ENCODE measurements at regions not wholly inside any gene's neighbourhood (a gene's known extent, or its start where the extent isn't known, plus 50 kb on each side); places are given as distances from the start of the nearest gene placed in this dataset.

GRCh38 chr17:33973491-33973890 lies 281.6 kb upstream of the CCL2 start:
- Histone ChIP-seq H3K4me3 (ENCODE audit: insufficient read depth, low read depth, low read length) (no peak overlapping the region), H3K4me1 (ENCODE audit: control insufficient read depth, insufficient read depth, low read length) (no peaks in the 10 kb centered on the region), H3K9me3 (ENCODE audit: control insufficient read depth, low read length) (no peaks in the 10 kb centered on the region), H3K36me3 (ENCODE audit: control insufficient read depth, insufficient read depth, low read length) (no peaks in the 10 kb centered on the region), H3K27me3 (ENCODE audit: control insufficient read depth, insufficient read depth, low read length, poor library complexity, severe bottlenecking) (no peaks in the 10 kb centered on the region), H3K27ac (ENCODE audit: insufficient read depth, low read depth, low read length, poor library complexity, severe bottlenecking) (no peak overlapping the region)
- WGBS, 2 experiments: 89 to 94% methylated on average over 5 of the region's 5 CpGs

DNA sequence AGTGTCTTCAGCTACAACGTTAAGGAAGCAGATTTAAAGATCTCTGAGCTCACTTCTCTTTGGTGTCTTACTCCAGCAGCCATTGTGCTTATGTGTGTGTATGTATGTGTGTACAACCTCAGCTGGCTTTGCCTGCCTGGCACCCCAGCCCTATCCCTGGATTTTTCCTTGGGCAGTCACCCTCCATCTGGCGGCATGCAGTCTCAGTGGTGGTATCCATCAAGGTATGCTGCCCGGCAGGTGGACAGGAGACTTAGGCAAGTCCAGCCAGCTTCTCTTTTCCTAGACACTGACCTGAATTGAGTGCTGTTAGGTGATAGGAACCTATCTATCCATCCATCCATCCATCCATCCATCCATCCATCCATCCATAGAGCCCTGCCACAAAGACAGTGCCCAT lies 280.8 kb upstream of the CCL2 start:
- no peak overlapping the region for H3K4me3 ChIP-seq (ENCODE audit: insufficient read depth, low read depth, low read length)
- 87 to 92% methylated on average over 3 of the region's 3 CpGs for WGBS, 2 experiments
- no peaks in the 10 kb centered on the region for H3K9me3 ChIP-seq (ENCODE audit: control insufficient read depth, low read length)
- H3K27me3 ChIP-seq (ENCODE audit: control insufficient read depth, insufficient read depth, low read length, poor library complexity, severe bottlenecking): no peaks in the 10 kb centered on the region
- H3K27ac ChIP-seq (ENCODE audit: insufficient read depth, low read depth, low read length, poor library complexity, severe bottlenecking): no peak overlapping the region
- no peaks in the 10 kb centered on the region for H3K36me3 ChIP-seq (ENCODE audit: control insufficient read depth, insufficient read depth, low read length)
- H3K4me1 ChIP-seq (ENCODE audit: control insufficient read depth, insufficient read depth, low read length): no peaks in the 10 kb centered on the region

DNA sequence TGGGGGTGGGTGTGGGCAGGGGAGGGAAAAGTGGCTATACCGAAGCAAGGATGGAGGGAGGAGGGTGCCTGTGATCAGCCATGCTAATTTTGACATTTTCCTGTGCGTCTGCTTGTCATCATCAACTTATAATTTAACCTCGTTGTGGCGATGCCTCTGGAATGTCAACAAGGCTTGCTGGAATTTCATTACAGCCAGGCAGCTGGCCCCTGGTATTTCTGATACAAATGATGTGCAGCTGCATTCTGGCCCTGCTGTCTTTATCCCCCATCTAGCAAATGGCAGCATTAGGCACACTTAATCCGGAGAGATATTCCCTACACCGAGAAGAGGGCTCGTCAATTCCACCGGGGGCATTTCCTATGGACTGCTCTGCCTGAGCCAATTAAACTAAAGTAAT lies 278.3 kb upstream of the CCL2 start:
- no peak overlapping the region for H3K27ac ChIP-seq (ENCODE audit: insufficient read depth, low read depth, low read length, poor library complexity, severe bottlenecking)
- H3K27me3 ChIP-seq (ENCODE audit: control insufficient read depth, insufficient read depth, low read length, poor library complexity, severe bottlenecking): no peaks in the 10 kb centered on the region
- H3K9me3 ChIP-seq (ENCODE audit: control insufficient read depth, low read length): no peaks in the 10 kb centered on the region
- H3K36me3 ChIP-seq (ENCODE audit: control insufficient read depth, insufficient read depth, low read length): no peaks in the 10 kb centered on the region
- WGBS, 2 experiments: 92 to 95% methylated on average over 8 of the region's 8 CpGs
- H3K4me3 ChIP-seq (ENCODE audit: insufficient read depth, low read depth, low read length): no peak overlapping the region
- H3K4me1 ChIP-seq (ENCODE audit: control insufficient read depth, insufficient read depth, low read length): no peaks in the 10 kb centered on the region

GRCh38 chr17:33977729-33978514 lies 277.2 kb upstream of the CCL2 start:
- H3K27me3 ChIP-seq (ENCODE audit: control insufficient read depth, insufficient read depth, low read length, poor library complexity, severe bottlenecking): no peaks in the 10 kb centered on the region

DNA sequence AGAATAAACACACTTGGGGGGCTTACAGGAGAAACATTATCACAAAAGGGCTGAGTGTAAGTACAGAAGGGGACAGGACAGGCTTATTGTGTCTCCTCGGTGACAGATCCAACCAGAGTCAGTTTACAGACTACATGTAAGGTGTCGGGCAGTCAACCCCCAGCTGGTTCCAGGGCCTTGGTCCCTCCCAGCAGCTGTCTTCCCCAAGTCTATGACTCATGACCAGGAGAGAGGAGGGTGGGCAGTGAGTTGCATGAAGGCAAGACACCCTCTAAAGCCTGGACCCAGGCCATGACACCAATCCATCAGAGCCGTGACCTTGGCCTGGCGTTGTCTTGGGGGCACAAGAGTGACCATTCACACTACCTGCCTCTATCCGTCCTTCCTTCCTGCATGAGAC lies 276.2 kb upstream of the CCL2 start:
- Histone ChIP-seq H3K36me3 (ENCODE audit: control insufficient read depth, insufficient read depth, low read length) (no peaks in the 10 kb centered on the region), H3K4me3 (ENCODE audit: insufficient read depth, low read depth, low read length) (no peak overlapping the region), H3K4me1 (ENCODE audit: control insufficient read depth, insufficient read depth, low read length) (no peaks in the 10 kb centered on the region), H3K27ac (ENCODE audit: insufficient read depth, low read depth, low read length, poor library complexity, severe bottlenecking) (no peak overlapping the region), H3K9me3 (ENCODE audit: control insufficient read depth, low read length) (no peaks in the 10 kb centered on the region), H3K27me3 (ENCODE audit: control insufficient read depth, insufficient read depth, low read length, poor library complexity, severe bottlenecking) (no peaks in the 10 kb centered on the region)
- 91 to 92% methylated on average over 5 of the region's 5 CpGs for WGBS, 2 experiments

More at GRCh38 chr17:33977729-33978514, 277.2 kb upstream of the CCL2 start:
- 86 to 88% methylated on average over 10 of the region's 10 CpGs for WGBS, 2 experiments
- Histone ChIP-seq H3K36me3 (ENCODE audit: control insufficient read depth, insufficient read depth, low read length) (no peaks in the 10 kb centered on the region), H3K9me3 (ENCODE audit: control insufficient read depth, low read length) (no peaks in the 10 kb centered on the region), H3K27ac (ENCODE audit: insufficient read depth, low read depth, low read length, poor library complexity, severe bottlenecking) (no peak overlapping the region), H3K4me3 (ENCODE audit: insufficient read depth, low read depth, low read length) (no peak overlapping the region), H3K4me1 (ENCODE audit: control insufficient read depth, insufficient read depth, low read length) (no peaks in the 10 kb centered on the region)

- Histone ChIP-seq H3K9me3 (ENCODE audit: control insufficient read depth, low read length) (no peaks in the 10 kb centered on the region), H3K36me3 (ENCODE audit: control insufficient read depth, insufficient read depth, low read length) (no peaks in the 10 kb centered on the region), H3K27ac (ENCODE audit: insufficient read depth, low read depth, low read length, poor library complexity, severe bottlenecking) (no peak overlapping the region), H3K4me3 (ENCODE audit: insufficient read depth, low read depth, low read length) (no peak overlapping the region), H3K4me1 (ENCODE audit: control insufficient read depth, insufficient read depth, low read length) (no peaks in the 10 kb centered on the region), H3K27me3 (ENCODE audit: control insufficient read depth, insufficient read depth, low read length, poor library complexity, severe bottlenecking) (no peaks in the 10 kb centered on the region)
- 91 to 93% methylated on average over 2 of the region's 2 CpGs for WGBS, 2 experiments
Observed at GRCh38 chr17:33980193-33980592, 274.9 kb upstream of the CCL2 start.

DNA sequence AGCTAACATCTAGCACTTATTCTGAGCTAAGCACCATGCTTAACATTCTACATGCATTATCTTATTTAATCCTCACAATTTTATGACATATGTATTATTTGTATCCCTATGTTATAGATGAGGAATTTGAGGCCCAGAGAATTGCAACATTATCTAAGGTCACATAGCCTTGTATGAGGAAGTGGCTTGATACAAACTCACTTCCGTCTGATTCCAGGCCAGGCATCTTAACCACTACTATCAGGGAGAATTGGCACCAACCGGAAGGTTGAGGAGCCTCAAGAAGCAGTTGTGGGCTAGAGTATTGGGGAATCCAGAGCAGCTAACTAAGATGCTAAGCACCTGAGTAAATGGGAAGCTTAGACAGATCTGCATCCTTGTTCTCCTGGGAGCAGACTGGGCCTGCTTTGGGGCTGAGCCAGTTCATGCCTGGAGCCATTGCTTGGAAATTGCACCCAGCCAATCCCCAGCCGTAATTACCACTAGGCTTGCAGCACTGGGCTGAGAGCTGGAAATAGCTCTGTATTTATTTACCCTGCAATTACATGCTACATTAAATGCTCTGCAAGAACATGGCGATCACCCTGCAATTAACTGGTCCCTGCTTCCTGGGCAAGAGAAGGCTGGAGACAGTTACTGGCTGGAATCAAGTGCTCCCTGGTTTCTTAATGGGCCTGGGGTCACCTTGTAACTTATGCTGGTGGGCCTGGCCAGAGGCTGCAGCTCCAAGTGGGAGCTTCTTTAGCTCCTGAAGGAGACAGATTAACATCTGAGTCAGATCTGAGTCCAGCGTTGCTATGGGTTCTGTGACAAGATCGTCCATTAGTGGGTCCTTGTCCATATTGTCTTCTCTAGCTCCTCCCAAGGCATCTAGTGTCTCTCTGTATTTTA lies 273.1 kb upstream of the CCL2 start:
- no peaks in the 10 kb centered on the region for H3K36me3 ChIP-seq (ENCODE audit: control insufficient read depth, insufficient read depth, low read length)
- WGBS, 2 experiments: 94 to 96% methylated on average over 6 of the region's 6 CpGs
- no peaks in the 10 kb centered on the region for H3K4me1 ChIP-seq (ENCODE audit: control insufficient read depth, insufficient read depth, low read length)
- H3K27me3 ChIP-seq (ENCODE audit: control insufficient read depth, insufficient read depth, low read length, poor library complexity, severe bottlenecking): no peaks in the 10 kb centered on the region
- no peaks in the 10 kb centered on the region for H3K9me3 ChIP-seq (ENCODE audit: control insufficient read depth, low read length)
- no peak overlapping the region for H3K4me3 ChIP-seq (ENCODE audit: insufficient read depth, low read depth, low read length)
- no peak overlapping the region for H3K27ac ChIP-seq (ENCODE audit: insufficient read depth, low read depth, low read length, poor library complexity, severe bottlenecking)

DNA sequence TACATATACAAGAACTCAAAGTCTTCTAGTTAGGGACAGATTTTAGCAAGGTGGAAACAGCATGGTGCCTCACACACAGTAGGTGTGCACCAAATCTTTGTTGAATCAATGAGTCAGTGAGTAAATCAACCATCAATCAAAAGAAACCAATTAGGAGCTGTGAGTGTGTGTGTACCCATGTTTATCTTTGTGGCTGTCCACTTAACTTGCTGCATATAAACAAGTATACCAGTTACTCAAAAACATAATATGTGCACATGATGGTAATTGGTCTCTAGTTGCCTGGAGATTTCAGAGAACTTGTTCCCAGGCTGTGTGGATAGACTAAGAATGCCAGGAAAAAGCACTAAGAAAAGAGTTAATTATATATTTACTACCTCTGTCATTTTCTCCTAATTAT lies 272.2 kb upstream of the CCL2 start:
- no peak overlapping the region for H3K27ac ChIP-seq (ENCODE audit: insufficient read depth, low read depth, low read length, poor library complexity, severe bottlenecking)
- H3K9me3 ChIP-seq (ENCODE audit: control insufficient read depth, low read length): no peaks in the 10 kb centered on the region
- no peaks in the 10 kb centered on the region for H3K4me1 ChIP-seq (ENCODE audit: control insufficient read depth, insufficient read depth, low read length)
- H3K4me3 ChIP-seq (ENCODE audit: insufficient read depth, low read depth, low read length): no peak overlapping the region
- no peaks in the 10 kb centered on the region for H3K27me3 ChIP-seq (ENCODE audit: control insufficient read depth, insufficient read depth, low read length, poor library complexity, severe bottlenecking)
- no peaks in the 10 kb centered on the region for H3K36me3 ChIP-seq (ENCODE audit: control insufficient read depth, insufficient read depth, low read length)

- Histone ChIP-seq H3K9me3 (ENCODE audit: control insufficient read depth, low read length) (no peaks in the 10 kb centered on the region), H3K36me3 (ENCODE audit: control insufficient read depth, insufficient read depth, low read length) (no peaks in the 10 kb centered on the region), H3K27ac (ENCODE audit: insufficient read depth, low read depth, low read length, poor library complexity, severe bottlenecking) (no peak overlapping the region), H3K4me3 (ENCODE audit: insufficient read depth, low read depth, low read length) (no peak overlapping the region), H3K27me3 (ENCODE audit: control insufficient read depth, insufficient read depth, low read length, poor library complexity, severe bottlenecking) (no peaks in the 10 kb centered on the region), H3K4me1 (ENCODE audit: control insufficient read depth, insufficient read depth, low read length) (no peaks in the 10 kb centered on the region)
- WGBS, 2 experiments: 92 to 93% methylated on average over 6 of the region's 6 CpGs
Observed at GRCh38 chr17:33983824-33984574, 271.1 kb upstream of the CCL2 start.

GRCh38 chr17:33986088-33986487 lies 269.0 kb upstream of the CCL2 start:
- Histone ChIP-seq H3K27me3 (ENCODE audit: control insufficient read depth, insufficient read depth, low read length, poor library complexity, severe bottlenecking) (no peaks in the 10 kb centered on the region), H3K9me3 (ENCODE audit: control insufficient read depth, low read length) (no peaks in the 10 kb centered on the region)
- 0% methylated on average over 1 of the region's 1 CpG for WGBS, 2 experiments

More at GRCh38 chr17:33986088-33986487, 269.0 kb upstream of the CCL2 start:
- H3K4me1 ChIP-seq (ENCODE audit: control insufficient read depth, insufficient read depth, low read length): no peaks in the 10 kb centered on the region
- H3K27ac ChIP-seq (ENCODE audit: insufficient read depth, low read depth, low read length, poor library complexity, severe bottlenecking): no peak overlapping the region
- H3K36me3 ChIP-seq (ENCODE audit: control insufficient read depth, insufficient read depth, low read length): no peaks in the 10 kb centered on the region
- H3K4me3 ChIP-seq (ENCODE audit: insufficient read depth, low read depth, low read length): no peak overlapping the region
